ENCODE measurements at regions not wholly inside any gene's neighbourhood (a gene's known extent, or its start where the extent isn't known, plus 50 kb on each side); places are given as distances from the start of the nearest gene placed in this dataset.

- POLR2A ChIA-PET, result no interaction called here
- H3K9me3 Mint-ChIP-seq, result peaks cover 10% of the 10 kb centered on the region
- no peak for DNase-seq
- peaks cover 6% of the 10 kb centered on the region for H3K4me1 Mint-ChIP-seq
- no peak overlapping the region for H3K27ac Mint-ChIP-seq
- no peaks in the 10 kb centered on the region for H3K36me3 Mint-ChIP-seq
- no peak overlapping the region for H3K4me3 Mint-ChIP-seq
- H3K27me3 Mint-ChIP-seq, result no peaks in the 10 kb centered on the region
- ATAC-seq (ENCODE audit: low read depth), result no peak
Observed at GRCh38 chrX:82134378-82134777, 932.5 kb downstream of the SH3BGRL start.

- no peak for DNase-seq
- POLR2A ChIA-PET, result no interaction called here
- no peak overlapping the region for H3K27ac Mint-ChIP-seq
- H3K4me3 Mint-ChIP-seq, result no peak overlapping the region
- H3K4me1 Mint-ChIP-seq, result peaks cover 7% of the 10 kb centered on the region
- no peaks in the 10 kb centered on the region for H3K27me3 Mint-ChIP-seq
- ATAC-seq (ENCODE audit: low read depth), result peak; percentile 52
- H3K9me3 Mint-ChIP-seq, result peaks cover 12% of the 10 kb centered on the region
- peaks cover 6% of the 10 kb centered on the region for H3K36me3 Mint-ChIP-seq
Observed at GRCh38 chrX:82141942-82142341, 940.0 kb downstream of the SH3BGRL start.

GRCh38 chrX:82161195-82161594 is 959.3 kb downstream of the SH3BGRL start:
- no peaks in the 10 kb centered on the region for H3K4me1 Mint-ChIP-seq
- H3K9me3 Mint-ChIP-seq, result peaks cover 5% of the 10 kb centered on the region
- no peaks in the 10 kb centered on the region for H3K27me3 Mint-ChIP-seq
- ATAC-seq (ENCODE audit: low read depth) (no peak), DNase-seq (no peak)
- no peaks in the 10 kb centered on the region for H3K36me3 Mint-ChIP-seq
- no peak overlapping the region for H3K4me3 Mint-ChIP-seq
- no peak overlapping the region for H3K27ac Mint-ChIP-seq
- POLR2A ChIA-PET, result no interaction called here

GRCh38 chrX:82163701-82164100 is 961.8 kb downstream of the SH3BGRL start:
- no peak for DNase-seq
- ATAC-seq (ENCODE audit: low read depth), result no peak
- Mint-ChIP-seq H3K36me3 (no peaks in the 10 kb centered on the region), H3K9me3 (peaks cover 6% of the 10 kb centered on the region), H3K4me1 (no peaks in the 10 kb centered on the region), H3K4me3 (no peak overlapping the region), H3K27ac (no peak overlapping the region), H3K27me3 (no peaks in the 10 kb centered on the region)
- POLR2A ChIA-PET, result no interaction called here

GRCh38 chrX:82196866-82197265 is 995.0 kb downstream of the SH3BGRL start:
- H3K27ac Mint-ChIP-seq, result no peak overlapping the region
- H3K9me3 Mint-ChIP-seq, result no peaks in the 10 kb centered on the region
- no peak for ATAC-seq (ENCODE audit: low read depth)

GRCh38 chrX:82208975-82209374 is 1007.1 kb downstream of the SH3BGRL start:
- no peak for ATAC-seq (ENCODE audit: low read depth)

More at GRCh38 chrX:82196866-82197265, 995.0 kb downstream of the SH3BGRL start:
- Mint-ChIP-seq H3K27me3 (no peaks in the 10 kb centered on the region), H3K4me3 (no peak overlapping the region), H3K36me3 (no peaks in the 10 kb centered on the region), H3K4me1 (no peaks in the 10 kb centered on the region)
- no peak for DNase-seq
- POLR2A ChIA-PET, result no interaction called here

GRCh38 chrX:82218361-82218760 is 1016.5 kb downstream of the SH3BGRL start:
- Mint-ChIP-seq H3K36me3 (no peaks in the 10 kb centered on the region), H3K4me1 (no peaks in the 10 kb centered on the region), H3K4me3 (no peak overlapping the region), H3K27me3 (no peaks in the 10 kb centered on the region), H3K27ac (no peak overlapping the region), H3K9me3 (no peaks in the 10 kb centered on the region)
- POLR2A ChIA-PET, result no interaction called here
- DNase-seq (no peak), ATAC-seq (ENCODE audit: low read depth) (no peak)

More at GRCh38 chrX:82208975-82209374, 1007.1 kb downstream of the SH3BGRL start:
- DNase-seq, result no peak
- no peaks in the 10 kb centered on the region for H3K27me3 Mint-ChIP-seq
- no peak overlapping the region for H3K27ac Mint-ChIP-seq
- H3K36me3 Mint-ChIP-seq, result no peaks in the 10 kb centered on the region
- H3K4me1 Mint-ChIP-seq, result no peaks in the 10 kb centered on the region
- peaks cover 2% of the 10 kb centered on the region for H3K9me3 Mint-ChIP-seq
- POLR2A ChIA-PET, result no interaction called here
- no peak overlapping the region for H3K4me3 Mint-ChIP-seq

- Mint-ChIP-seq H3K4me3 (no peak overlapping the region), H3K27ac (no peak overlapping the region), H3K27me3 (no peaks in the 10 kb centered on the region), H3K4me1 (no peaks in the 10 kb centered on the region), H3K9me3 (no peaks in the 10 kb centered on the region), H3K36me3 (no peaks in the 10 kb centered on the region)
- DNase-seq (no peak), ATAC-seq (ENCODE audit: low read depth) (no peak)
- POLR2A ChIA-PET, result no interaction called here
Observed at GRCh38 chrX:82219129-82219528, 1017.2 kb downstream of the SH3BGRL start.

- DNase-seq (no peak), ATAC-seq (ENCODE audit: low read depth) (no peak)
- POLR2A ChIA-PET, result no interaction called here
- Mint-ChIP-seq H3K9me3 (no peaks in the 10 kb centered on the region), H3K36me3 (no peaks in the 10 kb centered on the region), H3K27ac (no peak overlapping the region), H3K27me3 (no peaks in the 10 kb centered on the region), H3K4me3 (no peak overlapping the region), H3K4me1 (no peaks in the 10 kb centered on the region)
Observed at GRCh38 chrX:82224961-82225360, 1023.1 kb downstream of the SH3BGRL start.

- Mint-ChIP-seq H3K4me1 (no peaks in the 10 kb centered on the region), H3K27ac (no peak overlapping the region), H3K36me3 (no peaks in the 10 kb centered on the region), H3K27me3 (no peaks in the 10 kb centered on the region), H3K9me3 (peaks cover 1% of the 10 kb centered on the region), H3K4me3 (no peak overlapping the region)
- DNase-seq (no peak), ATAC-seq (ENCODE audit: low read depth) (no peak)
- POLR2A ChIA-PET, result no interaction called here
Observed at GRCh38 chrX:82230013-82230412, 1028.1 kb downstream of the SH3BGRL start.

GRCh38 chrX:82232679-82233078 is 1030.8 kb downstream of the SH3BGRL start:
- Mint-ChIP-seq H3K27me3 (no peaks in the 10 kb centered on the region), H3K27ac (no peak overlapping the region), H3K9me3 (peaks cover 1% of the 10 kb centered on the region), H3K4me3 (no peak overlapping the region), H3K4me1 (no peaks in the 10 kb centered on the region), H3K36me3 (no peaks in the 10 kb centered on the region)
- ATAC-seq (ENCODE audit: low read depth) (no peak), DNase-seq (no peak)
- POLR2A ChIA-PET, result no interaction called here

- Mint-ChIP-seq H3K4me3 (no peak overlapping the region), H3K36me3 (no peaks in the 10 kb centered on the region), H3K27me3 (no peaks in the 10 kb centered on the region), H3K9me3 (no peaks in the 10 kb centered on the region), H3K27ac (no peak overlapping the region), H3K4me1 (no peaks in the 10 kb centered on the region)
- POLR2A ChIA-PET, result no interaction called here
- ATAC-seq (ENCODE audit: low read depth), result no peak
- no peak for DNase-seq
Observed at GRCh38 chrX:82237328-82237727, 1035.4 kb downstream of the SH3BGRL start.
